ENCODE measurements at regions not wholly inside any gene's neighbourhood (a gene's known extent, or its start where the extent isn't known, plus 50 kb on each side); places are given as distances from the start of the nearest gene placed in this dataset.

GRCh38 chr1:181204530-181204929 is 116.0 kb downstream of the IER5 start:
- Histone ChIP-seq H2AK9ac (replicated peaks; ENCODE audit: low read depth, low read length, poor library complexity) (no peak overlapping the region), H2AK5ac (ENCODE audit: low read depth, low read length) (no peak overlapping the region), H4K5ac (ENCODE audit: low read depth, low read length) (no peak overlapping the region), H4K91ac (ENCODE audit: insufficient read depth, low read depth, low read length) (no peak overlapping the region), H3K23ac (ENCODE audit: low read depth, low read length) (no peak overlapping the region), H2BK20ac (ENCODE audit: low read depth, low read length) (no peak overlapping the region), H3K79me1 (ENCODE audit: low read depth in 1 of 2, low read length in 2 of 2) (no peaks in the 10 kb centered on the region), H3K18ac (ENCODE audit: low read depth, low read length) (no peak overlapping the region), H3K9ac (ENCODE audit: low read depth, low read length) (no peak overlapping the region), H3K36me3 (ENCODE audit: control insufficient read depth, insufficient read depth, low read length) (no peaks in the 10 kb centered on the region), H3K56ac (ENCODE audit: extremely low read depth, insufficient read depth, low read length) (no peak overlapping the region), H2BK120ac (ENCODE audit: low read depth, low read length) (no peak overlapping the region), H3K4me1 (ENCODE audit: control insufficient read depth, insufficient read depth, low read length) (no peaks in the 10 kb centered on the region), H2AFZ (replicated peaks; ENCODE audit: low read length, poor library complexity) (no peak overlapping the region), H2BK15ac (ENCODE audit: low read depth, low read length) (no peak overlapping the region), H3K9me1 (ENCODE audit: insufficient read depth, low read length) (no peaks in the 10 kb centered on the region), H4K20me1 (ENCODE audit: insufficient read depth, low read length) (no peaks in the 10 kb centered on the region), H3K14ac (replicated peaks; ENCODE audit: low read depth, low read length) (no peak overlapping the region), H4K8ac (ENCODE audit: low read depth in 2 of 2, low read length in 2 of 2) (no peak overlapping the region), H3K27ac (ENCODE audit: insufficient read depth, low read length) (no peak overlapping the region), H3K4me2 (ENCODE audit: low read depth, low read length) (no peak overlapping the region), H3K9me3 (ENCODE audit: control insufficient read depth, insufficient read depth, low read length) (no peaks in the 10 kb centered on the region), H3K4ac (ENCODE audit: low read depth, low read length) (no peak overlapping the region), H3K4me3 (ENCODE audit: insufficient read depth, low read depth, low read length) (no peak overlapping the region), H3K27me3 (ENCODE audit: control insufficient read depth, insufficient read depth, low read length) (peaks cover 30% of the 10 kb centered on the region), H2BK5ac (ENCODE audit: low read depth, low read length, poor library complexity, severe bottlenecking) (no peak overlapping the region)
- ChIA-PET POLR2A (ENCODE audit: unreplicated experiment) (no interaction called here), CTCF (interaction anchor here (0.7 kb wide), 1 partner anchor 225 kb away, joined by 3 read pairs; no protein-coding TSS in a partner anchor)
- ATAC-seq (ENCODE audit: low read depth) (no peak), DNase-seq (no peak)
- no peak for TF ChIP-seq RAD21 (IDR thresholded peaks at IDR 0.05; ENCODE audit: low read length)
- in situ Hi-C loops (cut with MboI; ENCODE audit: low sequenced_read_pairs): loop anchor here (25.0 kb wide), 1 partner anchor 858 kb away; the partner anchor contains the start of gene ZNF648
- BruUV-seq (replicated peaks): no TSS peak
- intact Hi-C loops (cut with micrococcal nuclease): no loop called here
- dilution Hi-C loops (cut with HindIII; ENCODE audit: low sequenced_read_pairs, unreplicated experiment): loop anchor here (25.0 kb wide), 1 partner anchor 208 kb away; no protein-coding TSS in a partner anchor
- WGBS, 2 experiments (ENCODE audit: extremely low coverage in 2 of 2, insufficient read length in 1 of 2): 50% methylated on average over 5 of the region's 6 CpGs; no CpG with 5 or more reads in 1 of the 2 experiments

All from IMR-90 (cell line).